Neural cell (in vitro differentiated cells): ENCODE measurements at regions not wholly inside any gene's neighbourhood (a gene's known extent, or its start where the extent isn't known, plus 50 kb on each side); places are given as distances from the start of the nearest gene placed in this dataset.

Source experiments
- EP300 ChIP-seq: fragments of 450-650 bp; conservative IDR thresholded peaks from 2 replicates; pipeline ENCODE4 v1.6.1; 2014; ENCODE audit warnings: antibody characterized with exemption, mild to moderate bottlenecking, moderate library complexity; ENCODE audit not compliant: poor library complexity, severe bottlenecking
- EZH2 ChIP-seq: fragments of 200-600, 300-800 bp; shearing (Covaris generic), sonication (generic); IDR thresholded peaks from 2 replicates; pipeline ENCODE4 v1.6.1; 2014; ENCODE audit warnings: antibody characterized with exemption, low read length, borderline replicate concordance, mild to moderate bottlenecking; ENCODE audit not compliant: insufficient read depth, poor library complexity, severe bottlenecking
- MXI1 ChIP-seq: fragments of 450-650 bp; conservative IDR thresholded peaks from 2 replicates; pipeline ENCODE4 v1.6.1; 2014; ENCODE audit warnings: antibody characterized with exemption, mild to moderate bottlenecking; ENCODE audit not compliant: poor library complexity, severe bottlenecking
- POLR2AphosphoS5 ChIP-seq: IDR thresholded peaks from 2 replicates; pipeline ENCODE4 v1.6.1; 2012
- RAD21 ChIP-seq: fragments of 450-650 bp; conservative IDR thresholded peaks from 2 replicates; pipeline ENCODE4 v1.6.1; 2014; ENCODE audit warnings: antibody characterized with exemption, mild to moderate bottlenecking, moderate library complexity
- SMC3 ChIP-seq: fragments of 450-650 bp; conservative IDR thresholded peaks from 2 replicates; pipeline ENCODE4 v1.6.1; 2014; ENCODE audit warnings: antibody characterized with exemption, mild to moderate bottlenecking, moderate library complexity; ENCODE audit not compliant: poor library complexity
- TAF1 ChIP-seq: IDR thresholded peaks from 2 replicates; pipeline ENCODE4 v1.6.1; 2012; ENCODE audit warnings: low read depth
- TF ChIP-seq, protein P1 (sequence below): fragments of 450-650 bp; IDR thresholded peaks from 2 replicates; pipeline ENCODE4 v1.5.1; 2014; ENCODE audit warnings: antibody characterized with exemption, mild to moderate bottlenecking, moderate library complexity; ENCODE audit not compliant: poor library complexity, severe bottlenecking
- TF ChIP-seq, protein P2 (sequence below): IDR thresholded peaks from 2 replicates; pipeline ENCODE4 v1.6.1; 2012; ENCODE audit warnings: borderline replicate concordance

- TF ChIP-seq, protein P1, sequence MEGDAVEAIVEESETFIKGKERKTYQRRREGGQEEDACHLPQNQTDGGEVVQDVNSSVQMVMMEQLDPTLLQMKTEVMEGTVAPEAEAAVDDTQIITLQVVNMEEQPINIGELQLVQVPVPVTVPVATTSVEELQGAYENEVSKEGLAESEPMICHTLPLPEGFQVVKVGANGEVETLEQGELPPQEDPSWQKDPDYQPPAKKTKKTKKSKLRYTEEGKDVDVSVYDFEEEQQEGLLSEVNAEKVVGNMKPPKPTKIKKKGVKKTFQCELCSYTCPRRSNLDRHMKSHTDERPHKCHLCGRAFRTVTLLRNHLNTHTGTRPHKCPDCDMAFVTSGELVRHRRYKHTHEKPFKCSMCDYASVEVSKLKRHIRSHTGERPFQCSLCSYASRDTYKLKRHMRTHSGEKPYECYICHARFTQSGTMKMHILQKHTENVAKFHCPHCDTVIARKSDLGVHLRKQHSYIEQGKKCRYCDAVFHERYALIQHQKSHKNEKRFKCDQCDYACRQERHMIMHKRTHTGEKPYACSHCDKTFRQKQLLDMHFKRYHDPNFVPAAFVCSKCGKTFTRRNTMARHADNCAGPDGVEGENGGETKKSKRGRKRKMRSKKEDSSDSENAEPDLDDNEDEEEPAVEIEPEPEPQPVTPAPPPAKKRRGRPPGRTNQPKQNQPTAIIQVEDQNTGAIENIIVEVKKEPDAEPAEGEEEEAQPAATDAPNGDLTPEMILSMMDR, result no peak
- TF ChIP-seq EP300 (no peak), SMC3 (no peak), POLR2AphosphoS5 (no peak), MXI1 (no peak), EZH2 (no peak), TAF1 (no peak), RAD21 (no peak)
- TF ChIP-seq, protein P2, sequence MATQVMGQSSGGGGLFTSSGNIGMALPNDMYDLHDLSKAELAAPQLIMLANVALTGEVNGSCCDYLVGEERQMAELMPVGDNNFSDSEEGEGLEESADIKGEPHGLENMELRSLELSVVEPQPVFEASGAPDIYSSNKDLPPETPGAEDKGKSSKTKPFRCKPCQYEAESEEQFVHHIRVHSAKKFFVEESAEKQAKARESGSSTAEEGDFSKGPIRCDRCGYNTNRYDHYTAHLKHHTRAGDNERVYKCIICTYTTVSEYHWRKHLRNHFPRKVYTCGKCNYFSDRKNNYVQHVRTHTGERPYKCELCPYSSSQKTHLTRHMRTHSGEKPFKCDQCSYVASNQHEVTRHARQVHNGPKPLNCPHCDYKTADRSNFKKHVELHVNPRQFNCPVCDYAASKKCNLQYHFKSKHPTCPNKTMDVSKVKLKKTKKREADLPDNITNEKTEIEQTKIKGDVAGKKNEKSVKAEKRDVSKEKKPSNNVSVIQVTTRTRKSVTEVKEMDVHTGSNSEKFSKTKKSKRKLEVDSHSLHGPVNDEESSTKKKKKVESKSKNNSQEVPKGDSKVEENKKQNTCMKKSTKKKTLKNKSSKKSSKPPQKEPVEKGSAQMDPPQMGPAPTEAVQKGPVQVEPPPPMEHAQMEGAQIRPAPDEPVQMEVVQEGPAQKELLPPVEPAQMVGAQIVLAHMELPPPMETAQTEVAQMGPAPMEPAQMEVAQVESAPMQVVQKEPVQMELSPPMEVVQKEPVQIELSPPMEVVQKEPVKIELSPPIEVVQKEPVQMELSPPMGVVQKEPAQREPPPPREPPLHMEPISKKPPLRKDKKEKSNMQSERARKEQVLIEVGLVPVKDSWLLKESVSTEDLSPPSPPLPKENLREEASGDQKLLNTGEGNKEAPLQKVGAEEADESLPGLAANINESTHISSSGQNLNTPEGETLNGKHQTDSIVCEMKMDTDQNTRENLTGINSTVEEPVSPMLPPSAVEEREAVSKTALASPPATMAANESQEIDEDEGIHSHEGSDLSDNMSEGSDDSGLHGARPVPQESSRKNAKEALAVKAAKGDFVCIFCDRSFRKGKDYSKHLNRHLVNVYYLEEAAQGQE, result no peak
Measured at GRCh38 chr11:80855426-80855825, 1414.6 kb upstream of the TENM4 start.
